Subcutaneous abdominal adipose tissue (tissue), 5 donors: ENCODE measurements at regions not wholly inside any gene's neighbourhood (a gene's known extent, or its start where the extent isn't known, plus 50 kb on each side); places are given as distances from the start of the nearest gene placed in this dataset.

Source experiments
- H3K27ac ChIP-seq: one replicate; pipeline ENCODE4 v1.7.0; 2013; ENCODE audit warnings: low read depth, mild to moderate bottlenecking, inconsistent platforms, low read length, moderate library complexity
- H3K27me3 ChIP-seq, 5 donors: one replicate each; pipeline ENCODE4 v1.7.0; 2013; ENCODE audit warnings: low read length in 5 of 5, inconsistent platforms in 1 of 5; ENCODE audit not compliant: control insufficient read depth in 5 of 5, insufficient read depth in 4 of 5
- H3K36me3 ChIP-seq, 5 donors: one replicate each; pipeline ENCODE4 v1.7.0; 2013; ENCODE audit warnings: low read length in 5 of 5; ENCODE audit not compliant: control insufficient read depth in 5 of 5, insufficient read depth in 5 of 5
- H3K4me1 ChIP-seq, 5 donors: one replicate each; pipeline ENCODE4 v1.7.0; 2013; ENCODE audit warnings: low read length in 5 of 5, mild to moderate bottlenecking in 3 of 5, moderate library complexity in 1 of 5; ENCODE audit not compliant: control insufficient read depth in 5 of 5, insufficient read depth in 5 of 5
- H3K4me3 ChIP-seq, 5 donors: one replicate each; pipeline ENCODE4 v1.7.0; 2013; ENCODE audit warnings: low read length in 5 of 5, low read depth in 1 of 5
- H3K9ac ChIP-seq, 5 donors: one replicate each; pipeline ENCODE4 v1.7.0; 2013; ENCODE audit warnings: low read length in 5 of 5, mild to moderate bottlenecking in 4 of 5, moderate library complexity in 3 of 5
- H3K9me3 ChIP-seq, 5 donors: one replicate each; pipeline ENCODE4 v1.7.0; 2013; ENCODE audit warnings: low read length in 5 of 5; ENCODE audit not compliant: control insufficient read depth in 5 of 5
- donor health status: healthy.
- donor health status: healthy.
- donor health status: healthy.
- donor health status: healthy.
- donor health status: healthy.

- no peaks in the 10 kb centered on the region for H3K4me1 ChIP-seq
- no peaks in the 10 kb centered on the region for H3K27me3 ChIP-seq
- no peaks in the 10 kb centered on the region for H3K36me3 ChIP-seq
- H3K27ac ChIP-seq: no peak overlapping the region
- H3K9ac ChIP-seq: no peak overlapping the region
- peaks cover 0 to 8% (median 0%) of the 10 kb centered on the region in 5 donors for H3K9me3 ChIP-seq
- H3K4me3 ChIP-seq: no peak overlapping the region
Measured at GRCh38 chr2:40937284-40937683, 485.4 kb upstream of the SLC8A1 start.

- no peak overlapping the region for H3K4me3 ChIP-seq
- H3K9ac ChIP-seq: no peak overlapping the region
- no peaks in the 10 kb centered on the region for H3K27me3 ChIP-seq
- H3K27ac ChIP-seq: no peak overlapping the region
- H3K4me1 ChIP-seq: no peaks in the 10 kb centered on the region
- H3K9me3 ChIP-seq: no peaks in the 10 kb centered on the region
- no peaks in the 10 kb centered on the region for H3K36me3 ChIP-seq
Measured at GRCh38 chr2:40953341-40953740, 501.5 kb upstream of the SLC8A1 start.

GRCh38 chr2:40955042-40955441, 503.2 kb upstream of the SLC8A1 start:
- Histone ChIP-seq H3K27me3 (no peaks in the 10 kb centered on the region), H3K4me1 (no peaks in the 10 kb centered on the region), H3K9ac (no peak overlapping the region), H3K9me3 (no peaks in the 10 kb centered on the region), H3K27ac (no peak overlapping the region), H3K4me3 (no peak overlapping the region), H3K36me3 (no peaks in the 10 kb centered on the region)

GRCh38 chr2:40955635-40956034, 503.7 kb upstream of the SLC8A1 start:
- Histone ChIP-seq H3K27ac (no peak overlapping the region), H3K9ac (no peak overlapping the region), H3K27me3 (no peaks in the 10 kb centered on the region), H3K4me1 (no peaks in the 10 kb centered on the region), H3K36me3 (no peaks in the 10 kb centered on the region), H3K4me3 (no peak overlapping the region), H3K9me3 (no peaks in the 10 kb centered on the region)

GRCh38 chr2:40957508-40957907, 505.6 kb upstream of the SLC8A1 start:
- Histone ChIP-seq H3K27me3 (no peaks in the 10 kb centered on the region), H3K36me3 (no peaks in the 10 kb centered on the region), H3K9me3 (no peaks in the 10 kb centered on the region), H3K27ac (no peak overlapping the region), H3K9ac (no peak overlapping the region), H3K4me3 (no peak overlapping the region), H3K4me1 (no peaks in the 10 kb centered on the region)

- no peak overlapping the region for H3K4me3 ChIP-seq
- H3K36me3 ChIP-seq: no peaks in the 10 kb centered on the region
- no peak overlapping the region for H3K9ac ChIP-seq
- peaks cover 0 to 2% (median 0%) of the 10 kb centered on the region in 5 donors for H3K9me3 ChIP-seq
- H3K27me3 ChIP-seq: no peaks in the 10 kb centered on the region
- no peak overlapping the region for H3K27ac ChIP-seq
- H3K4me1 ChIP-seq: no peaks in the 10 kb centered on the region
Measured at GRCh38 chr2:40962026-40962425, 510.1 kb upstream of the SLC8A1 start.

GRCh38 chr2:40964509-40965250, 512.8 kb upstream of the SLC8A1 start:
- Histone ChIP-seq H3K4me1 (no peaks in the 10 kb centered on the region), H3K9me3 (peaks cover 0 to 2% (median 0%) of the 10 kb centered on the region in 5 donors), H3K4me3 (no peak overlapping the region)

GRCh38 chr2:40967451-40967850, 515.6 kb upstream of the SLC8A1 start:
- Histone ChIP-seq H3K4me1 (no peaks in the 10 kb centered on the region), H3K4me3 (no peak overlapping the region), H3K27me3 (no peaks in the 10 kb centered on the region), H3K9me3 (peaks cover 0 to 2% (median 0%) of the 10 kb centered on the region in 5 donors), H3K36me3 (no peaks in the 10 kb centered on the region), H3K9ac (no peak overlapping the region), H3K27ac (no peak overlapping the region)

More at GRCh38 chr2:40964509-40965250, 512.8 kb upstream of the SLC8A1 start:
- no peaks in the 10 kb centered on the region for H3K27me3 ChIP-seq
- H3K27ac ChIP-seq: no peak overlapping the region
- no peak overlapping the region for H3K9ac ChIP-seq
- no peaks in the 10 kb centered on the region for H3K36me3 ChIP-seq

GRCh38 chr2:40975151-40975550, 523.3 kb upstream of the SLC8A1 start:
- no peaks in the 10 kb centered on the region for H3K4me1 ChIP-seq
- no peaks in the 10 kb centered on the region for H3K36me3 ChIP-seq
- H3K27me3 ChIP-seq: no peaks in the 10 kb centered on the region
- no peak overlapping the region for H3K9ac ChIP-seq
- H3K4me3 ChIP-seq: no peak overlapping the region
- no peak overlapping the region for H3K27ac ChIP-seq
- H3K9me3 ChIP-seq: no peaks in the 10 kb centered on the region

- Histone ChIP-seq H3K9ac (no peak overlapping the region), H3K4me3 (no peak overlapping the region), H3K9me3 (peaks cover 0 to 1% (median 0%) of the 10 kb centered on the region in 5 donors), H3K27ac (no peak overlapping the region), H3K27me3 (no peaks in the 10 kb centered on the region), H3K4me1 (no peaks in the 10 kb centered on the region), H3K36me3 (no peaks in the 10 kb centered on the region)
Measured at GRCh38 chr2:40997362-40997761, 545.5 kb upstream of the SLC8A1 start.
